Mesenchymal stem cell (in vitro differentiated cells and primary cell): ENCODE measurements at regions not wholly inside any gene's neighbourhood (a gene's known extent, or its start where the extent isn't known, plus 50 kb on each side); places are given as distances from the start of the nearest gene placed in this dataset.

Experiments used
- DNase-seq: peaks from one replicate; pipeline ENCODE4 v3.0.0-alpha.2; 2013
- H2AFZ ChIP-seq: one replicate; pipeline ENCODE4 v1.6.1; 2013; ENCODE audit warnings: low read depth, mild to moderate bottlenecking, control low read depth, inconsistent platforms, low read length, moderate library complexity
- H2AK5ac ChIP-seq: 2 replicates; pipeline ENCODE4 v1.6.1; 2013; ENCODE audit warnings: low read length, moderate library complexity, mild to moderate bottlenecking, inconsistent platforms; ENCODE audit not compliant: severe bottlenecking
- H2BK120ac ChIP-seq: one replicate; pipeline ENCODE4 v1.6.1; 2013; ENCODE audit warnings: low read depth, mild to moderate bottlenecking, inconsistent platforms, low read length, moderate library complexity
- H2BK12ac ChIP-seq, 2 experiments: one replicate each; pipeline ENCODE4 v1.6.1; 2013; ENCODE audit warnings: inconsistent platforms in 2 of 2, low read length in 2 of 2, mild to moderate bottlenecking in 2 of 2, moderate library complexity in 2 of 2, control low read depth in 1 of 2
- H2BK15ac ChIP-seq: one replicate; pipeline ENCODE4 v1.6.1; 2013; ENCODE audit warnings: mild to moderate bottlenecking, low read depth, inconsistent platforms; ENCODE audit not compliant: poor library complexity, severe bottlenecking
- H2BK5ac ChIP-seq: 2 replicates; pipeline ENCODE4 v1.6.1; 2013; ENCODE audit warnings: low read depth, mild to moderate bottlenecking, low read length, control low read depth, inconsistent platforms; ENCODE audit not compliant: poor library complexity, severe bottlenecking
- H3K14ac ChIP-seq, 2 experiments: one replicate each; pipeline ENCODE4 v1.6.1; 2013; ENCODE audit warnings: inconsistent platforms in 2 of 2, low read length in 2 of 2, control low read depth in 1 of 2, mild to moderate bottlenecking in 1 of 2, moderate library complexity in 1 of 2
- H3K18ac ChIP-seq, 2 experiments: one replicate each; pipeline ENCODE4 v1.6.1; 2013; ENCODE audit warnings: inconsistent platforms in 2 of 2, low read length in 2 of 2, control low read depth in 1 of 2, low read depth in 1 of 2, mild to moderate bottlenecking in 1 of 2
- H3K23ac ChIP-seq, 2 experiments: one replicate each; pipeline ENCODE4 v1.6.1; 2013; ENCODE audit warnings: inconsistent platforms in 2 of 2, low read length in 2 of 2, mild to moderate bottlenecking in 2 of 2, moderate library complexity in 2 of 2, control low read depth in 1 of 2
- H3K27ac ChIP-seq: 2 replicates; pipeline ENCODE4 v1.5.1; 2013; ENCODE audit warnings: mild to moderate bottlenecking, moderate library complexity, low read length, control low read depth, inconsistent platforms; ENCODE audit not compliant: poor library complexity, severe bottlenecking
- H3K27me3 ChIP-seq, 2 experiments: 2 replicates each; pipeline versions ENCODE4 v1.6.1 to v1.7.0; 2013; ENCODE audit warnings: low read length in 2 of 2, mild to moderate bottlenecking in 2 of 2, moderate library complexity in 2 of 2, control low read depth in 1 of 2, inconsistent platforms in 1 of 2; ENCODE audit not compliant: control insufficient read depth in 1 of 2, insufficient read depth in 1 of 2
- H3K36me3 ChIP-seq, 2 experiments: 2 replicates each; pipeline versions ENCODE4 v1.6.1 to v1.7.0; 2013; ENCODE audit warnings: low read length in 2 of 2, control low read depth in 1 of 2, inconsistent platforms in 1 of 2, low read depth in 1 of 2, mild to moderate bottlenecking in 1 of 2; ENCODE audit not compliant: insufficient read depth in 2 of 2, control insufficient read depth in 1 of 2
- H3K4ac ChIP-seq, 2 experiments: one replicate each; pipeline ENCODE4 v1.6.1; 2013; ENCODE audit warnings: inconsistent platforms in 2 of 2, low read length in 2 of 2, mild to moderate bottlenecking in 2 of 2, moderate library complexity in 2 of 2, control low read depth in 1 of 2, low read depth in 1 of 2
- H3K4me1 ChIP-seq: 2 replicates; pipeline ENCODE4 v1.6.1; 2013; ENCODE audit warnings: low read depth, low read length, control low read depth; ENCODE audit not compliant: control insufficient read depth, insufficient read depth
- H3K4me2 ChIP-seq: 2 replicates; pipeline ENCODE4 v1.6.1; 2013; ENCODE audit warnings: low read length, mild to moderate bottlenecking, inconsistent platforms; ENCODE audit not compliant: poor library complexity, severe bottlenecking
- H3K4me3 ChIP-seq, 2 experiments: 2 replicates each; pipeline versions ENCODE4 v1.5.1 to v1.7.0; 2013; ENCODE audit warnings: low read length in 2 of 2, mild to moderate bottlenecking in 2 of 2, control low read depth in 1 of 2, low read depth in 1 of 2; ENCODE audit not compliant: insufficient read depth in 1 of 2
- H3K79me1 ChIP-seq: replicated peaks from 2 replicates; pipeline ENCODE4 v1.6.1; 2013; ENCODE audit warnings: mild to moderate bottlenecking, control low read depth, low read length, inconsistent platforms; ENCODE audit not compliant: poor library complexity, severe bottlenecking
- H3K9ac ChIP-seq: 2 replicates; pipeline ENCODE4 v1.7.0; 2013; ENCODE audit warnings: mild to moderate bottlenecking, low read length, moderate library complexity
- H3K9me3 ChIP-seq: 2 replicates; pipeline ENCODE4 v1.7.0; 2013; ENCODE audit warnings: mild to moderate bottlenecking, low read length; ENCODE audit not compliant: control insufficient read depth
- H4K8ac ChIP-seq: one replicate; pipeline ENCODE4 v1.6.1; 2013; ENCODE audit warnings: inconsistent platforms, mild to moderate bottlenecking, low read length, moderate library complexity
- H4K91ac ChIP-seq: one replicate; pipeline ENCODE4 v1.6.1; 2013; ENCODE audit warnings: mild to moderate bottlenecking, low read length, inconsistent platforms
- WGBS: methylation state at CpG from one replicate; pipeline ENCODE4 v1.1.7; 2013; ENCODE audit warnings: mixed read lengths; 5-methylcytosine and 5-hydroxymethylcytosine counted together

DNA sequence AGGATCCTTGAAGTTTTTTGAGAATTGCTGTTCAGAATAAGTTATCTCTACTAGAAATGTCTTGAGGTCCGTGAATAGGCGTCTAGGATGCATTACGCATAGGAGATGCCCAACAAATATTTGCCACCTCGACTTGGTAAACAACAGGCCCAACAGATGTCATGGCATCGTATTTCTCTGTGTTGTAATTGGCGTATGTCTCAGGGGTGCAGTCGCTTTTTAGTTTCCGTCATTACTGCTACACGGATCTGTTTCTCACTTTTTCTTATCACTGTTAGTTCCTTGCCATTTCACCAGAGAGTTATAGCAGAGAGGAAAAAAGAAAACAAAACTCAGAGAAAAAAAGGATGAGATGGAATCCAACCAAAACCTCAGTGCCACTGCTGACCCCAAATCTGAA lies 73.0 kb upstream of the SFMBT2 start:
- H3K36me3 ChIP-seq = no peaks in the 10 kb centered on the region

DNA sequence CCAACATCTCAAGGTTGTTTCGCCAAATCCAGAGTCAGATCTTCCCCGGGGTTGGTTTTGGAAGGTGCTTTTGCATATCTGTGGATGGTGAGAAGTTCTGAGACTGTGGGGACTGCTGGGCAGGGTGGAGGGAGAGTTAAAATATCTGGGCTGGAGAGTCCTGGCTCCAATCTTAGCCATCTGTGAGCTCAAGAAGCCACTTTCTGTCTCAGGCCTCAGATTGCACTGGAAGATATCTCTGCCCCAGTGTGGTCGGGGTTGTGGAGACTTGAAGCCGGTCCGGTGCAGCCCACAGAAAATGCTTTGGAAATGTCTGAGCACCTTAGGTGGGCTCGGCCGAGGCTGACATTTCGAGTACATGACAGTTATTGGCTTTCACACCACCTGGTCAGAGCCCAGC lies 72.2 kb upstream of the SFMBT2 start:
- Histone ChIP-seq H2BK5ac (no peak overlapping the region), H2BK15ac (no peak overlapping the region), H3K4ac (no peak overlapping the region), H2AK5ac (no peak overlapping the region), H3K14ac (no peak overlapping the region), H4K91ac (no peak overlapping the region), H3K27me3 (peaks cover 0 to 57% of the 10 kb centered on the region in 2 experiments), H3K9ac (no peak overlapping the region), H2BK120ac (no peak overlapping the region), H3K79me1 (no peaks in the 10 kb centered on the region), H3K4me1 (no peaks in the 10 kb centered on the region), H2BK12ac (no peak overlapping the region), H3K27ac (no peak overlapping the region), H3K23ac (no peak overlapping the region), H3K4me3 (no peak overlapping the region), H3K36me3 (no peaks in the 10 kb centered on the region), H3K18ac (no peak overlapping the region), H4K8ac (no peak overlapping the region), H3K9me3 (no peaks in the 10 kb centered on the region), H3K4me2 (no peak overlapping the region), H2AFZ (no peak overlapping the region)
- no peak for DNase-seq
- 96% methylated on average over 8 of the region's 8 CpGs for WGBS

More for the DNA sequence above, 73.0 kb upstream of the SFMBT2 start:
- Histone ChIP-seq H2BK15ac (no peak overlapping the region), H3K9me3 (no peaks in the 10 kb centered on the region), H2BK5ac (no peak overlapping the region), H4K91ac (no peak overlapping the region), H2AK5ac (no peak overlapping the region), H3K23ac (no peak overlapping the region), H3K27me3 (peaks cover 0 to 58% of the 10 kb centered on the region in 2 experiments), H3K14ac (no peak overlapping the region), H3K9ac (no peak overlapping the region), H2BK120ac (no peak overlapping the region), H3K4me3 (no peak overlapping the region), H3K4ac (no peak overlapping the region), H2BK12ac (no peak overlapping the region), H3K18ac (no peak overlapping the region), H2AFZ (no peak overlapping the region), H3K27ac (no peak overlapping the region), H3K79me1 (no peaks in the 10 kb centered on the region), H3K4me1 (no peaks in the 10 kb centered on the region), H4K8ac (no peak overlapping the region), H3K4me2 (no peak overlapping the region)
- DNase-seq = no peak
- 90% methylated on average over 7 of the region's 9 CpGs for WGBS

GRCh38 chr10:7481368-7481765 lies 70.5 kb upstream of the SFMBT2 start:
- 79% methylated on average over 3 of the region's 5 CpGs for WGBS
- Histone ChIP-seq H2BK12ac (no peak overlapping the region), H3K9ac (no peak overlapping the region)

DNA sequence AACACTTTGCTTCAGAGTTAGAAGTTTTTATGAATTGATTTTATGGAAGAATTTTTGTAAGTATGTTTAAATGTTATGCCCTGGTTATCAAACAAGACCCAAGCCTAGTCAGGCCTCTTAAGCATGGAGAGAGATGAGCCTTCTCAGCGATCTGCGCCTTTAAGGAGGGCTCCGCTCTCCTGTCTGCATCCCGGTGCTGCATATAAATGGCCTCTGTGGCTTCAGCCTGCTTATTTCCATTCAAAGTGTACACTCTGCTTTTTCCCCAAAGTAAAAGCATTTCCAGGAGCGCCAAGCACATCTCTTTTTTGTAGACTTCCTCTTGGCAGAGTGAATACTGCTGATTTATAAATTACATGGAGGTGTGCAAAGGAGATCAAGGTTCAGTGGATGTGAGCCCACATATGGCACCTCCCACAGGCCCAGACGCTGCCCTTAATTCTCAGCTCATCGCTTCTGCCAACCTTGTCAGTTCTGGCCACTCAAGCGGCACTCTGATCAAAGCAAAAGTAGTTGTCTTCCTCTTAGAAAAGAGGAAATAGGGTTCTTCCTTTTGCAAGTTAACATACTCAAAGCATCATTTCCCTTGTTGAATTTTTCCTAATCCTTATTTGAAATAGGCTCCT lies 70.0 kb upstream of the SFMBT2 start:
- no peak overlapping the region for H3K14ac ChIP-seq
- no peak overlapping the region for H3K9ac ChIP-seq
- no peaks in the 10 kb centered on the region for H3K36me3 ChIP-seq
- no peak overlapping the region for H2AFZ ChIP-seq
- H2BK5ac ChIP-seq = no peak overlapping the region
- H2BK120ac ChIP-seq = no peak overlapping the region
- no peak overlapping the region for H2BK12ac ChIP-seq
- H3K4me3 ChIP-seq = no peak overlapping the region
- H3K4me2 ChIP-seq = no peak overlapping the region
- H4K91ac ChIP-seq = no peak overlapping the region
- H2BK15ac ChIP-seq = no peak overlapping the region
- H3K79me1 ChIP-seq = no peaks in the 10 kb centered on the region
- 94% methylated on average over 7 of the region's 8 CpGs for WGBS
- no peak overlapping the region for H3K4ac ChIP-seq
- H2AK5ac ChIP-seq = no peak overlapping the region
- no peaks in the 10 kb centered on the region for H3K9me3 ChIP-seq
- peaks cover 0 to 45% of the 10 kb centered on the region in 2 experiments for H3K27me3 ChIP-seq
- no peak overlapping the region for H3K23ac ChIP-seq
- DNase-seq = no peak
- H3K27ac ChIP-seq = no peak overlapping the region
- no peak overlapping the region for H4K8ac ChIP-seq
- H3K18ac ChIP-seq = no peak overlapping the region
- H3K4me1 ChIP-seq = no peaks in the 10 kb centered on the region

More at GRCh38 chr10:7481368-7481765, 70.5 kb upstream of the SFMBT2 start:
- H2BK5ac ChIP-seq = no peak overlapping the region
- no peaks in the 10 kb centered on the region for H3K9me3 ChIP-seq
- no peak overlapping the region for H3K4me3 ChIP-seq
- H3K79me1 ChIP-seq = no peaks in the 10 kb centered on the region
- H3K4me2 ChIP-seq = no peak overlapping the region
- no peaks in the 10 kb centered on the region for H3K4me1 ChIP-seq
- no peak overlapping the region for H2BK120ac ChIP-seq
- no peak overlapping the region for H4K8ac ChIP-seq
- no peak overlapping the region for H3K18ac ChIP-seq
- peaks cover 0 to 47% of the 10 kb centered on the region in 2 experiments for H3K27me3 ChIP-seq
- H3K36me3 ChIP-seq = no peaks in the 10 kb centered on the region
- H3K27ac ChIP-seq = no peak overlapping the region
- no peak overlapping the region for H2AFZ ChIP-seq
- H2AK5ac ChIP-seq = no peak overlapping the region
- no peak for DNase-seq
- no peak overlapping the region for H3K14ac ChIP-seq
- no peak overlapping the region for H4K91ac ChIP-seq
- no peak overlapping the region for H2BK15ac ChIP-seq
- no peak overlapping the region for H3K4ac ChIP-seq
- H3K23ac ChIP-seq = no peak overlapping the region
